GM12873 (cell line): ENCODE measurements at regions not wholly inside any gene's neighbourhood (a gene's known extent, or its start where the extent isn't known, plus 50 kb on each side); places are given as distances from the start of the nearest gene placed in this dataset.

ENCODE experiments used
- TF ChIP-seq, protein P1 (sequence below): IDR thresholded peaks from 2 replicates; pipeline ENCODE4 v1.5.1; 2012; ENCODE audit warnings: low read depth, mild to moderate bottlenecking, moderate library complexity, low read length, control low read depth; ENCODE audit not compliant: insufficient read depth; ENCODE audit errors: missing control alignments

DNA sequence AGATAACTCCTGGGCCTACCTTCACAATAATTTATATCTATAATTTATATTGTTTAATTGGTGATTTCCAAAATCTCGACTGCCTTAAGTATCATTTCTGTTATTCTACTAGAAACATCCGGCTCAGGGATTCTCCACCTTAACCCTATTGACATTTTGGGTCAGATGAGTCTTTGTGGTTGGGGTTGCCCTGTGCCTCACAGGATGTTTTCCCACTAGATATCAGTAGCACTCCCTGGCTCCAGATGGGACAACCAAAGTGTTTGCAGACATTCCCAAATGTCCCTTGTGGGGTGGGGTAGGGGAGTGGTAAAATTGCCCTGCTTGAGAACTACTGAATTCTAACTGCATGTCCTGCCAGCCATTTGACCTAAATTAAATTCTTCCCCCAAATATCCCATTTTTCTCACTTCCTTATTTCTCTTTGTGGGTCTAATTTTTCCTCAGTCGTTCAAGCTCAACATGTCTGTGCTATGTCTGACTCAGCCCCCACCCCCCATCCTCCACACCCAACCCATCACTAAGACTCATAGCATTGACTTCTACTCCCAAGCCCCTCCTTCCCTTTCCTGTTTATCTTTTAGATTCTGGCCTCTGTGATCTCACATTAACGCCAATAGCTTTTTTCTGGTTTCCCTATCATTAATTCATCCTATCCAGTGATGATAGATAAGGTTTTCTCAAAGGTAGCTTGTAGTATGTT lies 545.1 kb downstream of the EFNB2 start:
- TF ChIP-seq, protein P1, sequence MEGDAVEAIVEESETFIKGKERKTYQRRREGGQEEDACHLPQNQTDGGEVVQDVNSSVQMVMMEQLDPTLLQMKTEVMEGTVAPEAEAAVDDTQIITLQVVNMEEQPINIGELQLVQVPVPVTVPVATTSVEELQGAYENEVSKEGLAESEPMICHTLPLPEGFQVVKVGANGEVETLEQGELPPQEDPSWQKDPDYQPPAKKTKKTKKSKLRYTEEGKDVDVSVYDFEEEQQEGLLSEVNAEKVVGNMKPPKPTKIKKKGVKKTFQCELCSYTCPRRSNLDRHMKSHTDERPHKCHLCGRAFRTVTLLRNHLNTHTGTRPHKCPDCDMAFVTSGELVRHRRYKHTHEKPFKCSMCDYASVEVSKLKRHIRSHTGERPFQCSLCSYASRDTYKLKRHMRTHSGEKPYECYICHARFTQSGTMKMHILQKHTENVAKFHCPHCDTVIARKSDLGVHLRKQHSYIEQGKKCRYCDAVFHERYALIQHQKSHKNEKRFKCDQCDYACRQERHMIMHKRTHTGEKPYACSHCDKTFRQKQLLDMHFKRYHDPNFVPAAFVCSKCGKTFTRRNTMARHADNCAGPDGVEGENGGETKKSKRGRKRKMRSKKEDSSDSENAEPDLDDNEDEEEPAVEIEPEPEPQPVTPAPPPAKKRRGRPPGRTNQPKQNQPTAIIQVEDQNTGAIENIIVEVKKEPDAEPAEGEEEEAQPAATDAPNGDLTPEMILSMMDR: no peak

DNA sequence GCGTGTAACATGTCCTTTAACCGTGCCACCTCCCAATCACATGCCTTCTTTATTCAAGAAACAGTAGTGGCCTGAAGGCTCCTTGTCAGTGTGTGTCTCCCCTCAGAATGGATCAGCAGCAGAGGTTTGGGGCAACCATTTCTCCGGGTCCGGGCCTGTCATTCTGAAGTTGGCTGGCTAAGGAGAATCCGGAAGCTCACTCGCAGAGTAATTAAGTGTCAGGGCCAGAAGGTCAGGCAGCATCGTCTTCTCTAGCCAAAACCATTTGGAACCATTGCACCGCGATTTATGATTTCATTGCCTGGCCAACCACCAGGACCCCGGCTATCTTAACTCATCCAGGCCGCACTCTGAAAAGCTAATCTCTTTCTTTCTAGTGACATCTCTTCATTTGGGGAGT lies 550.8 kb downstream of the EFNB2 start:
- TF ChIP-seq, protein P1: no peak

DNA sequence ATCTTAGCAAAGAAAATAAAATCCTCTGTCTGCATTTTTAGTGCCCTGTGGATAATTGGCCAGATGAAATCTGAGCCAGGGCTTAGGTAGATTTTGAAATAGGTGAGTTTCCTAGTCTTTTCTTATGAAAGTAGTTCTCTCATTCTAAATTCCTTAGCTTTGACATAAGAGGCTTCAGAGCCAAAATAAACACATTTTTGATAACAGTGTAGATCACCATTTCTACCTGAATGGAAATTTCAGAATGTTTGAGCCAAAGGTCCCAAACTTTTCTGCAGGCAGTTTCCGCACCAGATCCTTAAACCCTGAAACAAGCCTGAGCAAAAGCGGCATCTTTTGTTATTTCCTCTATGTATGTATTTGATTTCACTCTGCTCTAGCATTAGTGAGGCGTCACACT lies 551.2 kb downstream of the EFNB2 start:
- TF ChIP-seq, protein P1: no peak

DNA sequence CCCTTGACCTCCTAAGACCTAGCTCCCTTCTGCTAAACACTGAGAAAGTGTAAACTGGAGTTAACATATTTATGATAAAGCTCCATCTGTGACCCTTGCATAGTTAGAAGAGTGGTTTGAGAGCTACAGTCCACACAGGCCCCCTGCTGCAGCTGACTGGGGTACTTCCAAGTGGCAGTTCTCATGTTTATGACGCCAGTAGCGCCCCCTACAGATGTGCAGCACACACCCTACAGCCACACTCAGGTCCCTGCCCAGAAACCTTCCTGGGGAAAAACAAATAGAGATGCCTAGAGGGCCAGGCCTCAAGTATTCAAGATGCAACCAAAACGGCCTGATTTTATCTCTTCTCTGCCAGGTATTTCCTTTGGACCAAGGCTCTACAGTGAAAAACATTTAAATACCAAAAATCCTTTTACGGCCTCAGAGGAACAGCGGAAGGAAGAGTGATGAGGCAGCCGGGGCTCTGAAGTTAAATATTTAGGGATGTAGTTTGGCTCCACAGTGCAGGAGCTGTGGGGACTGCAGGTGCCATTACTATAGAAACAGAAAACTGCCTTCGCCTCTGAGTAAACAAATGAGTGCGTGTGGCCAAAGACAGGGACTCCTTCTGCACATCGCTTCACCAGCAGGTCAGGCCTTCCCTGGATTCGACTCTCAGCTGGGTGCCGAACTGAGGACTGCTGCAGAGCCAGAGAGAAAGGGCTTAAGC lies 553.1 kb downstream of the EFNB2 start:
- TF ChIP-seq, protein P1: no peak

DNA sequence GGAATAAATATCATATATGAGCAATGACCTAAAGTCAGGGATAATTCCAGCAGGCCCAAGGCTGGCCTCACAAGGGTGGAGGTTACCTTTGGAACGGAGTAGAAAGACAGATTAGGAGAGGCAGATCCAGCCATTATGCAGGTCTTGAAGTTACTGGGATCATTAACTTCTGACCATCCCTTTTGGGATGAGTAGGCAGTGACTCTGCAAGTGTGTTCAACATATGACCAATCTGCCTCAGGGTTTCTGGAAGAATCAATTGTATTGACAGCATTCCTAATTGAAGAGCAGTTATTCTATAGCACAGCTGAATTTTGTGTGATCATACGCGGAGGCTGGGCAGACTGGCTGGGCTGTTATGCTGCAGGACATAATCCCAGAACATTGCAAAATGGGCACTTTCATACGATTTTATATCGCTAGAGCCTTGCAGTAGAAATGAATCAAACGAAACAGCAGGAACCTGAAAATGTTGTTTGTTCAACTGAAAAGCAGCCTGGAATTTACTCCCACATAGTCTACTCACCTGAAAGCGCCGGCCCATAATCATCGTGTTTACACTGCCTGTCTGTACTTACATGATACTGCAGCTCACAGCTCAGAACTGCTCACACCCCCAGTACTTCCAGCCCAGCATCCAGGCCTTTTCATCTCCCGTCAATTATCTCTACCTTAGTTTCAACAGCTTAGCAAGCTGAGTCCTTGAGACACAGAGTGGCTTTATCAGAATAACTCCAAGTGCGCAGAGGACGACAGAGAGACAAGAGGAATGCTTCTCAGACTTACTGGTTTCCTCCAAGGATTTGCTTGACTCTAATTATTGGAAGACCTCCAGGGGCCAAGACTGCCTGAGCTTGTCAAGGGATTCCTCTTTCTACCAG lies 556.1 kb downstream of the EFNB2 start:
- TF ChIP-seq, protein P1: no peak

DNA sequence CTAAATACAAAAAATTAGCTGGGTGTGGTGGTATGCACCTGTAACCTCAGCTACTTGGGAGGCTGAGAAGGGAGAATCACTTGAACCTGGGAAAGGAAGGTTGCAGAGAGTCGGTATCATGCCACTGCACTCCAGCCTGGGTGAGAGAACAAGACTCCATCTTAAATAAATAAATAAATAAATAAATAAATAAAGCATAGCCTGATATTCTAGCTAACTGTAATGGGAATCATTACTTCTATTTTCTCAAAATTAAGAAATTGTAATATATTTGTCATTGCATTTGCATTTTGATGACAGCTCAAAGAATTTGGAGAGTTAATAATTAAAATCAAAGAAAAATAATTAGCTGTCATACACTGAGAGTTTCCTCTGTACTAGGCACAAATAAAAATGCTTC lies 561.1 kb downstream of the EFNB2 start:
- TF ChIP-seq, protein P1: no peak

DNA sequence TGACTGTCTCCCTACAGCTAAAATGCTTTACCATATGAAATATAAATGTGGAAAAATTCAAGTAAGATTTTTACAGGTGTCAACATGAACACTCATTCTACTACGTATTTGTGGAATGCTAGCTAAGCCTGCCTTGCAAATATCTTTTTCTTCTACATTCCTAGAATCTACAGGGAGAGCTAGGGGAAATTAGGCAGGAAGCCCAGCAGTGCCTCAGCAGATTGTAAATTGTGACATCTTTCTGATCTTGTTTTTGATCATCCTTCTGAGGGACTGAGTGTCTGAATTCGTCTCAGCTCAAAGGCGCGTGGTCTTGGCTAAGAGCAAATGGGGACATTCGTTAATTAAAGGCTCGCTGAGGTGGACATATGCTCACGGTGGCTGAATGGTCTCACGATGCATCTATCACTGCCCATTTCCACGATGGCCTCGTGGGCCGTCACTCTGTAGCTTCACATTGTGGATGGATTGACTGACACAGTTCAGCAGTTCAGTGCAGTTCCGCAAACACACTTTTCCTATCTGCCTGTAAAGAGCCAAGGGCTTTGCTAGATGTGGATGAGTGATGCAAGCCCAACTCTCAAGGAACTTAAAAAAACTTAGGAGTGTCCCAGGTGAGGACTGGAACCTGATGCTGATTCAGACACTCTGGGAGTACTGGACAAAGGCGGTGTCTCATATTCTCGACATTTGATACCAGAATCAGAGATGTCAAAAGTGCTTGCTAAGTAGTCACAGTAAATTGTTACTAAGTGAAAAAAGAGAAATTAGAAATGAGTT lies 562.5 kb downstream of the EFNB2 start:
- TF ChIP-seq, protein P1: no peak
